WERI-Rb-1 (cell line): ENCODE measurements at regions not wholly inside any gene's neighbourhood (a gene's known extent, or its start where the extent isn't known, plus 50 kb on each side); places are given as distances from the start of the nearest gene placed in this dataset.
"Not testable (repeated sequence)": the region's sequence is repeated elsewhere in the genome, so short reads cannot be mapped to it uniquely, and the experiment has no call there.

Experiments
- DNase-seq: peaks from one replicate; pipeline ENCODE4 v3.0.0-alpha.2; 2020
- H3K27ac ChIP-seq: fragments of 250-450 bp; sonication (Bioruptor Pico); 2 replicates; pipeline ENCODE4 v1.5.1; 2020; ENCODE audit warnings: mild to moderate bottlenecking, moderate library complexity
- H3K27me3 ChIP-seq: fragments of 250-450 bp; sonication (Bioruptor Pico); 2 replicates; pipeline ENCODE4 v1.5.1; 2021; ENCODE audit warnings: mild to moderate bottlenecking, low read depth, moderate library complexity; ENCODE audit not compliant: insufficient read depth, severe bottlenecking
- H3K36me3 ChIP-seq: fragments of 250-450 bp; sonication (Bioruptor Pico); 2 replicates; pipeline ENCODE4 v1.5.1; 2020; ENCODE audit warnings: mild to moderate bottlenecking, moderate library complexity
- H3K4me3 ChIP-seq: 2 replicates; pipeline ENCODE4 v1.5.1; 2011; ENCODE audit warnings: low read depth, mild to moderate bottlenecking, control low read depth, low read length
- H3K9me3 ChIP-seq: fragments of 250-450 bp; sonication (Bioruptor Pico); 2 replicates; pipeline ENCODE4 v1.5.1; 2021; ENCODE audit warnings: mild to moderate bottlenecking, moderate library complexity; ENCODE audit not compliant: severe bottlenecking
- TF ChIP-seq, protein P1 (sequence below): IDR thresholded peaks from 2 replicates; pipeline ENCODE4 v1.5.1; 2011; ENCODE audit warnings: low read depth, mild to moderate bottlenecking, control low read depth, inconsistent platforms, low read length

DNA sequence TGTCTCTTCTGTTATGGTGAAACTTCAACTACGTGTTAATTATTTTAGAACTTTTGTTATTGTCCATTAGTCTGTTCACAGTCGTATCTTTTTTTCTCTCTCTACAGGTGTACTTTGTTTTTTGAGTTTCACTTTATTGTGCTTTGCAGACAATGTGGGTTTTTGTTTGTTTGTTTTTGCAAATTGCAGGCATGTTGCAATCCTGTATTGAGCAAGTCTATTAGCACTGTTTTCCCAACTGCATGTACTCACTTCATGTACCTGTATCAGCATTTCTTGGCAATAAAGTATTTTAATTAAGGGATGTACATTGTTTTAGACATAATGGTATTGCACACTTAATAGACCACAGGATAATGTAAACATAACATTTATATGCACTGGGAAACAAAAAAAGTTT lies 99.1 kb upstream of the FAM110C start:
- peaks cover 12% of the 10 kb centered on the region for H3K27me3 ChIP-seq
- no peak overlapping the region for H3K27ac ChIP-seq
- no peaks in the 10 kb centered on the region for H3K9me3 ChIP-seq
- no peak for DNase-seq
- no peak overlapping the region for H3K4me3 ChIP-seq
- no peaks in the 10 kb centered on the region for H3K36me3 ChIP-seq
- TF ChIP-seq, protein P1, sequence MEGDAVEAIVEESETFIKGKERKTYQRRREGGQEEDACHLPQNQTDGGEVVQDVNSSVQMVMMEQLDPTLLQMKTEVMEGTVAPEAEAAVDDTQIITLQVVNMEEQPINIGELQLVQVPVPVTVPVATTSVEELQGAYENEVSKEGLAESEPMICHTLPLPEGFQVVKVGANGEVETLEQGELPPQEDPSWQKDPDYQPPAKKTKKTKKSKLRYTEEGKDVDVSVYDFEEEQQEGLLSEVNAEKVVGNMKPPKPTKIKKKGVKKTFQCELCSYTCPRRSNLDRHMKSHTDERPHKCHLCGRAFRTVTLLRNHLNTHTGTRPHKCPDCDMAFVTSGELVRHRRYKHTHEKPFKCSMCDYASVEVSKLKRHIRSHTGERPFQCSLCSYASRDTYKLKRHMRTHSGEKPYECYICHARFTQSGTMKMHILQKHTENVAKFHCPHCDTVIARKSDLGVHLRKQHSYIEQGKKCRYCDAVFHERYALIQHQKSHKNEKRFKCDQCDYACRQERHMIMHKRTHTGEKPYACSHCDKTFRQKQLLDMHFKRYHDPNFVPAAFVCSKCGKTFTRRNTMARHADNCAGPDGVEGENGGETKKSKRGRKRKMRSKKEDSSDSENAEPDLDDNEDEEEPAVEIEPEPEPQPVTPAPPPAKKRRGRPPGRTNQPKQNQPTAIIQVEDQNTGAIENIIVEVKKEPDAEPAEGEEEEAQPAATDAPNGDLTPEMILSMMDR, result no peak

DNA sequence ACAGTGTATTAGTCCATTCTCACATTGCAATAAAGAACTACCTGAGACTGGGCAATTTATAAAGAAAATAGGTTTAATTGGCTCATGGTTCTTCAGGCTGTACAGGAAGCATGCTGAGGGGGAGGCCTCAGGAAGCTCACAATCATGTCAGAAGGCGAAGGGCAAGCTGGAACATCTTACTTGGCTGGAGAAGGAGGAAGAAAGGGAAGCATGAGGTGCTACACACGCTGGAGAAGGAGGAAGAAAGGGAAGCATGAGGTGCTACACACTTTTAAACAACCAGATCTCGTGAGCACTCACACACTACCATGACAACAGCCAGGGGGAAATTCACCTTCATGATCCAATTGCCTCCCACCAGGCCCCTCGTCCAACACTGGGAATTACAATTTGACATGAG lies 95.3 kb upstream of the FAM110C start:
- Histone ChIP-seq H3K9me3 (no peaks in the 10 kb centered on the region), H3K36me3 (no peaks in the 10 kb centered on the region), H3K27me3 (peaks cover 32% of the 10 kb centered on the region), H3K4me3 (no peak overlapping the region), H3K27ac (no peak overlapping the region)
- DNase-seq, result no peak
- TF ChIP-seq, protein P1, result no peak

DNA sequence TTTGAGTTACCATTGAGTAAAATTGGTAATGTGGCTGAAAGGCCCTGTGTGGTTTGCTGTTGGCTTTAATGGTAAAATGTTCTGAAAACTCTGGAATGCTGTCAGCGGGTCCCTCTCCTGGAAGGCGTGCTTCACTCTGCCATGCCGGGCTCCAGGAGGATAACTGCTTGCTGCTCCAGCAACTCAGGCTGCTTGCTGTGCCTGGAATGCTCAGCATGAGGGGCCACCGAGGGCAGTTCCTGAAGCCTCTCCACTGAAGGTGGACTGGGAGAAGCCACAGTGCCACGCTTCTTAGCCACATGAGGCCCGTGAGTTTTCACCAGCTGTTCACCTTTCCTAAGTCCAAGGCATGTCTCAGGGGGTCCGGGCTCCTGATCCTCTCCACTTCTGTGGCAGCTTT lies 90.4 kb upstream of the FAM110C start:
- Histone ChIP-seq H3K4me3 (no peak overlapping the region), H3K36me3 (no peaks in the 10 kb centered on the region), H3K27ac (no peak overlapping the region), H3K9me3 (no peaks in the 10 kb centered on the region), H3K27me3 (peaks cover 31% of the 10 kb centered on the region)
- DNase-seq, result no peak
- TF ChIP-seq, protein P1, result no peak

DNA sequence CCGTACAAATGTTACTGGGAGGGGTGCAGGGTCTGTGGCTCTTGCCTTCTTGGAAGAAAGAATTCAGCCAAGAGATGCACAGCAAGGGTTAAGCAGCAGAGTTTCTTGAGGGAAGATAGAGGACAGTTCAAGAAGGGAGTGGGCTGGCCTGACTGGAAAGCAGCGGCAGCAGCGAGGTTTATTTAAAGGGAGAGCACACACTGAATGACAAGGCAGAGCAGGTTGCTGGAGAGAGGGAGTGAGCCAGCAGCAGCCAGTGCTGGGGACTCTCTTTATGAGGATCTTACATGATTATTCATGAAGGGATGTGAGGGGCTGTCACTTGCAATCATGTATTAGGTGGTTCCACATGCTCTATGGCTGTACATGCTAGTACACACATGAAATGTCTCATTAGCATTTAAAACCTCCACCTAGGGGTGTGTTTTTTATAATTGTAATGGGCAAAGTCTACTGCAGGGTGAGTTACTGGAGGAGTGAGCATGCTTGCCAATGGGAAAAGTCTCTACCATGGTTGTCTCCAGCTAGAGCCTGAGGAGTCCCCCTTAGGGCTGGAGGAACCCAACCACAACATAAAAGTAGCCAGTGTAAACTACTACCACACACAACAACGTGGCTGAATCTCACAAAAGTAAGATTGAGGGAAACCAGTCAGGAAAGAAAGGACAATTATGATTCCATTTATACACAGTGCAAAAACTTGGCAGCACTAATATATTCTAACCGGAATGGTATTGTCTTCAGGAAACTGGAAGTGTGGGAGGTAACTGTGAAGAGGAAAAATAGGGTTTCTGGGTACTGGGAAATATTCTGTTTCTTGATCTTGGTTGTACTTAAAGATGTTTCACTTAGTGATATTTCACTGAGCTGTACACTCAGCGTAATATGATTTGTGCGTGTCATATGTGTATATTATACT lies 87.6 kb upstream of the FAM110C start:
- Histone ChIP-seq H3K27me3 (peaks cover 20% of the 10 kb centered on the region), H3K27ac (no peak overlapping the region), H3K36me3 (no peaks in the 10 kb centered on the region), H3K4me3 (no peak overlapping the region), H3K9me3 (no peaks in the 10 kb centered on the region)
- TF ChIP-seq, protein P1, result no peak
- DNase-seq, result no peak

DNA sequence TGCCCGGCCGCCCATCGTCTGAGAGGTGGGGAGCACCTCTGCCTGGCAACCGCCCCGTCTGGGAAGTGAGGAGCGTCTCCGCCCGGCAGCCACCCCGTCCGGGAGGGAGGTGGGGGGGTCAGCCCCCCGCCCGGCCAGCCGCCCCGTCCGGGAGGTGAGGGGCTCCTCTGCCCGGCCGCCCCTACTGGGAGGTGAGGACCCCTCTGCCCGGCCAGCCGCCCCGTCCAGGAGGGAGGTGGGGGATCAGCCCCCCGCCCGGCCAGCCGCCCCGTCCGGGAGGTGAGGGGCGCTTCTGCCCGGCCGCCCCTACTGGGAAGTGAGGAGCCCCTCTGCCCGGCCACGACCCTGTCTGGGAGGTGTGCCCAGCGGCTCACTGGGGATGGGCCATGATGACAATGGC lies 80.5 kb upstream of the FAM110C start:
- H3K27ac ChIP-seq, H3K27me3 ChIP-seq, H3K9me3 ChIP-seq, H3K36me3 ChIP-seq, H3K4me3 ChIP-seq, DNase-seq: not testable (repeated sequence)

DNA sequence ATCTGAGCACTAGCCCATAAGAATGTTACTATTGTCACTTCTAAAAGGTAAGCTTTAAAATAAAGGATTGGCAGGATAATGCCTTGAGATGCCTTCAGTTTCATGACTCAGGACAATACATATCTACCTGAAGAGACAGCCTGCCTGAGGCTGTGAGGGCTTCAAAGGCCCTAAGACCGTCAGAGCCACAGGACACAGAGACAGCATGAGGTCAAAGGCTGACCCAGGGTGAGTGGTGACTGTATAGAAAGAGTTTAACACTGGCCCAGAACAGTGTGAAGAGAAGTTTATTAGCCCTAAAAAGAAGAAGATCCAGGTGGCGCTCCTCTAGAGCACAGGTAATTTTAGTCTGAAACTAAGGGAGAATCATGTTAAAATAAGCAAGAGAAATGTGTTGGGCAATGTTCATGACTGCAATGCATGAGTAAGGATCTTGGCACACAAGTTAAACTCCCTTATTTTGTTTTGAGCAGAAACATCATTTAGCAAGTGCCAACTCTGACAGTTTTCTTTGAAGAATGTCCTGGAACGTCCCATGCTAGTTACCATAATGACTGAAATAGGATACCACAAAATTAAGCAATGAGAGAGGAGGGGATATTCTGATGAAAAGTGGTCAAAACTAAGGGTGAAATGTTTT lies 78.1 kb upstream of the FAM110C start:
- Histone ChIP-seq H3K9me3 (no peaks in the 10 kb centered on the region), H3K4me3 (no peak overlapping the region), H3K27me3 (peaks cover 9% of the 10 kb centered on the region), H3K27ac (no peak overlapping the region), H3K36me3 (no peaks in the 10 kb centered on the region)
- no peak for DNase-seq
- TF ChIP-seq, protein P1, result no peak
